ENCODE measurements at regions not wholly inside any gene's neighbourhood (a gene's known extent, or its start where the extent isn't known, plus 50 kb on each side); places are given as distances from the start of the nearest gene placed in this dataset.

DNA sequence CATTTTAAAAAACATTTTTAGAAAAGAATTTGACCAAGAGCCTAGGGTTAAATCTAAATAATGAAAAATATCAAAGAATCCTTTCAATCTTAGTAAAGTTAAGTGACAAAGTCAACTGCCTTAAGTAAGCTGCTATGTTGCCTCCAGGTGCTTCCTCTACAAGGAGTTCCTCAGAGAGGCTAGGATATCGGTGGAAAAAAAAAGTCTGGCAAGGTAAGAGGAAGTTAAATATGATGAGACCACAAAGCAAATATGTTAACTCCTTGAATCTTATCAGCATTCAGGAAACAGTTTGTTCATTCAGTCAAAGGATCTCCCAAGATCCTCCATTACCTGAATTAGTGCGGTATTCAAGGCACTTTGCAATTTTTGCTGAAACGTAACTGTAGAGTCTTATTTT is 563.5 kb downstream of the PTPRC start:
- no peaks in the 10 kb centered on the region for H3K9me3 ChIP-seq
- POLR2A ChIA-PET, result no interaction called here

DNA sequence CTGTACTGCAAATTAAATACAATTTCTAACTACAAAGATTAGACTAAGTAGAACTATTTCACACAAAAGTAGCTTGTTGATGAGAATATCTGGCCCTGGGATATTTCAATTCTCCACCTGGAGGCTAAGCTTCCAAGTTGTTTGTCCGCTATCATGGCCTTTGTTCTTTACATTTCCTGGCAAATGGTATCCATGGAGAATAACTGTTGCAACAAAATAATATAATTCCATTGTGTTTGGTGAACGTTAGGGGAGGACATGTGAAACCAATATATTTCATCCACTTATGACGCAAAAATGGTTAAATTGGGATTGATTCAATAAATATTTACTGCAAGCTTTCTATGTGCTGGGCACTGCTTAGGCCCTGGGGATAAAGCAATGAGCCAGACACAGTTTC is 565.4 kb downstream of the PTPRC start:
- ChIA-PET CTCF (no interaction called here), POLR2A (no interaction called here)
- H3K4me3 Mint-ChIP-seq (ENCODE audit: unreplicated experiment), result no peak overlapping the region

More for the DNA sequence above, 563.5 kb downstream of the PTPRC start:
- Mint-ChIP-seq H3K4me1 (ENCODE audit: low read depth, unreplicated experiment) (no peaks in the 10 kb centered on the region), H3K36me3 (ENCODE audit: insufficient read depth, unreplicated experiment) (no peaks in the 10 kb centered on the region), H3K27ac (ENCODE audit: unreplicated experiment) (no peak overlapping the region), H3K4me3 (ENCODE audit: unreplicated experiment) (no peak overlapping the region), H3K9me3 (ENCODE audit: unreplicated experiment) (no peaks in the 10 kb centered on the region), H3K27me3 (ENCODE audit: insufficient read depth, unreplicated experiment) (peaks cover 3% of the 10 kb centered on the region)
- CTCF ChIA-PET, result no interaction called here
- TF ChIP-seq, protein P1, sequence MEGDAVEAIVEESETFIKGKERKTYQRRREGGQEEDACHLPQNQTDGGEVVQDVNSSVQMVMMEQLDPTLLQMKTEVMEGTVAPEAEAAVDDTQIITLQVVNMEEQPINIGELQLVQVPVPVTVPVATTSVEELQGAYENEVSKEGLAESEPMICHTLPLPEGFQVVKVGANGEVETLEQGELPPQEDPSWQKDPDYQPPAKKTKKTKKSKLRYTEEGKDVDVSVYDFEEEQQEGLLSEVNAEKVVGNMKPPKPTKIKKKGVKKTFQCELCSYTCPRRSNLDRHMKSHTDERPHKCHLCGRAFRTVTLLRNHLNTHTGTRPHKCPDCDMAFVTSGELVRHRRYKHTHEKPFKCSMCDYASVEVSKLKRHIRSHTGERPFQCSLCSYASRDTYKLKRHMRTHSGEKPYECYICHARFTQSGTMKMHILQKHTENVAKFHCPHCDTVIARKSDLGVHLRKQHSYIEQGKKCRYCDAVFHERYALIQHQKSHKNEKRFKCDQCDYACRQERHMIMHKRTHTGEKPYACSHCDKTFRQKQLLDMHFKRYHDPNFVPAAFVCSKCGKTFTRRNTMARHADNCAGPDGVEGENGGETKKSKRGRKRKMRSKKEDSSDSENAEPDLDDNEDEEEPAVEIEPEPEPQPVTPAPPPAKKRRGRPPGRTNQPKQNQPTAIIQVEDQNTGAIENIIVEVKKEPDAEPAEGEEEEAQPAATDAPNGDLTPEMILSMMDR (IDR thresholded peaks at IDR 0.05; ENCODE audit: insufficient read depth in 1 of 2, low read depth in 1 of 2, low read length in 1 of 2, severe bottlenecking in 1 of 2, unreplicated experiment in 1 of 2), result no peak
- intact Hi-C loops (cut with micrococcal nuclease; ENCODE audit: unreplicated experiment), result no loop called here
- Histone ChIP-seq H3K4me1 (no peaks in the 10 kb centered on the region), H3K36me3 (ENCODE audit: control insufficient read depth, insufficient read depth, low read length) (no peaks in the 10 kb centered on the region), H3K4me3 (ENCODE audit: low read depth, low read length) (no peak overlapping the region), H3K27me3 (replicated peaks; ENCODE audit: control insufficient read depth, insufficient read depth, low read length) (no peaks in the 10 kb centered on the region)
- no peak for DNase-seq
- BruUV-seq (replicated peaks), result no TSS peak

DNA sequence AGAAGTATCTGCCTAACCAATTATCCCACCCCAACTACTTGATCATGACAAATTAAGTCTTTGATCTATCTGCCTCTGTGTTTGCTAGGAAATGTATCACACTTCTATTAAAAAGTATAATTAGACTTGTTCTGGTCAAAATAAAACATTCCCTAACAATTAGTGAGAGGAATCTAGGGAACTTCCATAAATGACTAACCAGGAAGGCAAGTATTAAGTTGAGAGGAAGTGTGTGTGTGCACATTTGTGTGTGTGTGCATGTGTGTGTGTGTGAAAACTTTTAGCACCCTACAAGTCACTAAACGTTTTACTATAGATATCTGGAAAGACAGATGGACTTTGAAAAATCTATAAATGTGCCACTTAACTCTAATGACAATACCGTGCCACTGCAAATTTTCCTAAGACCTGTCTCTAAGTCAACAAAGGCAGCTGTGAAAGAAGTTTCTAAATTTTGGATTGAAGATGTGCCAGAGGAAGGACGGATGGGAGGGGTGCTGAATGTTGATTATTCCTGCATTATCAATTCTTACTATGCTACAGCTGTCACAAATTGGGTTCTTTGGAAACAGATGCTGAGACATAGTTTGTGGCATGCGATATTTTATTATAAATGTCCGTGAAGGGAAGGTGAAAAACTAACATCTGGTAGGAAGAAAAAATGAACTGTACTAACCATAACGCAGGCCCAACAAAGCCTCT is 567.1 kb downstream of the PTPRC start:
- Mint-ChIP-seq H3K36me3 (ENCODE audit: insufficient read depth, unreplicated experiment) (no peaks in the 10 kb centered on the region), H3K9me3 (ENCODE audit: unreplicated experiment) (no peaks in the 10 kb centered on the region), H3K27me3 (ENCODE audit: insufficient read depth, unreplicated experiment) (peaks cover 3% of the 10 kb centered on the region), H3K4me3 (ENCODE audit: unreplicated experiment) (no peak overlapping the region), H3K27ac (ENCODE audit: unreplicated experiment) (no peak overlapping the region), H3K4me1 (ENCODE audit: low read depth, unreplicated experiment) (no peaks in the 10 kb centered on the region)
- H3K4me3 ChIP-seq (ENCODE audit: low read depth, low read length), result no peak overlapping the region
- H3K9me3 ChIP-seq, result no peaks in the 10 kb centered on the region
- TF ChIP-seq, protein P1 (IDR thresholded peaks at IDR 0.05; ENCODE audit: insufficient read depth in 1 of 2, low read depth in 1 of 2, low read length in 1 of 2, severe bottlenecking in 1 of 2, unreplicated experiment in 1 of 2), result no peak
- intact Hi-C loops (cut with micrococcal nuclease; ENCODE audit: unreplicated experiment), result no loop called here
- ChIA-PET POLR2A (no interaction called here), CTCF (no interaction called here)
- BruUV-seq (replicated peaks), result no TSS peak
- no peaks in the 10 kb centered on the region for H3K36me3 ChIP-seq (ENCODE audit: control insufficient read depth, insufficient read depth, low read length)
- H3K27me3 ChIP-seq (replicated peaks; ENCODE audit: control insufficient read depth, insufficient read depth, low read length), result no peaks in the 10 kb centered on the region
- no peak for DNase-seq
- H3K4me1 ChIP-seq, result no peaks in the 10 kb centered on the region

More for the DNA sequence above, 565.4 kb downstream of the PTPRC start:
- Histone ChIP-seq H3K4me1 (no peaks in the 10 kb centered on the region), H3K9me3 (no peaks in the 10 kb centered on the region), H3K27me3 (replicated peaks; ENCODE audit: control insufficient read depth, insufficient read depth, low read length) (no peaks in the 10 kb centered on the region), H3K36me3 (ENCODE audit: control insufficient read depth, insufficient read depth, low read length) (no peaks in the 10 kb centered on the region), H3K4me3 (ENCODE audit: low read depth, low read length) (no peak overlapping the region)
- Mint-ChIP-seq H3K36me3 (ENCODE audit: insufficient read depth, unreplicated experiment) (no peaks in the 10 kb centered on the region), H3K27ac (ENCODE audit: unreplicated experiment) (no peak overlapping the region), H3K9me3 (ENCODE audit: unreplicated experiment) (no peaks in the 10 kb centered on the region), H3K27me3 (ENCODE audit: insufficient read depth, unreplicated experiment) (peaks cover 3% of the 10 kb centered on the region), H3K4me1 (ENCODE audit: low read depth, unreplicated experiment) (no peaks in the 10 kb centered on the region)
- DNase-seq, result no peak
- intact Hi-C loops (cut with micrococcal nuclease; ENCODE audit: unreplicated experiment), result no loop called here
- TF ChIP-seq, protein P1 (IDR thresholded peaks at IDR 0.05; ENCODE audit: insufficient read depth in 1 of 2, low read depth in 1 of 2, low read length in 1 of 2, severe bottlenecking in 1 of 2, unreplicated experiment in 1 of 2), result no peak
- no TSS peak for BruUV-seq (replicated peaks)

All from Caco-2 (cell line).